HEK293 (cell line): ENCODE measurements at regions not wholly inside any gene's neighbourhood (a gene's known extent, or its start where the extent isn't known, plus 50 kb on each side); places are given as distances from the start of the nearest gene placed in this dataset.

Source experiments
- CTCF ChIA-PET: fragments of 350-600 bp; formaldehyde crosslinking; extraction: SDS; loops from one replicate; lab custom pipeline; 2021; ENCODE audit warnings: antibody characterized with exemption; lab: Yijun Ruan, JAX
- POLR2A ChIA-PET: fragments of 300-600 bp; formaldehyde crosslinking; extraction: SDS; loops from one replicate; lab custom pipeline; 2020; ENCODE audit warnings: antibody characterized with exemption, inconsistent platforms; lab: Yijun Ruan, JAX
- H3K27ac ChIP-seq: fragments of 200-500 bp; sonication (Bioruptor generic); 2 replicates; pipeline ENCODE4 v1.5.1; 2014; ENCODE audit warnings: low read depth, low read length, control low read depth, inconsistent platforms; ENCODE audit errors: extremely low read depth
- H3K36me3 ChIP-seq, 2 experiments: fragments of 200-500 bp in 1 of 2; sonication (Bioruptor generic) in 1 of 2; 1 replicate in 1 of 2; 2 replicates in 1 of 2; pipeline ENCODE4 v1.5.1; 2014 to 2017; ENCODE audit warnings: inconsistent platforms in 2 of 2, low read length in 2 of 2; ENCODE audit not compliant: control insufficient read depth in 2 of 2, insufficient read depth in 1 of 2
- H3K4me1 ChIP-seq: fragments of 200-500 bp; sonication (Bioruptor generic); 2 replicates; pipeline ENCODE4 v1.5.1; 2014; ENCODE audit warnings: mild to moderate bottlenecking, low read length, inconsistent platforms; ENCODE audit not compliant: control insufficient read depth, insufficient read depth
- H3K4me3 ChIP-seq: 2 replicates; pipeline ENCODE4 v1.5.1; 2011; ENCODE audit warnings: low read depth, mild to moderate bottlenecking, control low read depth, low read length, moderate library complexity
- H3K9me3 ChIP-seq: fragments of 200-500 bp; sonication (Bioruptor generic); 2 replicates; pipeline ENCODE4 v1.5.1; 2014; ENCODE audit warnings: low read depth, low read length, inconsistent platforms; ENCODE audit not compliant: control insufficient read depth, insufficient read depth
- BCL11B ChIP-seq: fragments of 450-650 bp; formaldehyde crosslinking; IDR thresholded peaks from 2 replicates; pipeline ENCODE4 v1.5.1; 2016; ENCODE audit warnings: low read depth, missing biosample characterization, missing genetic modification characterization
- MEIS1 ChIP-seq: sonication (generic); formaldehyde crosslinking; IDR thresholded peaks from 2 replicates; pipeline ENCODE4 v1.8.1; 2022; ENCODE audit warnings: missing genetic modification reagents, mild to moderate bottlenecking, borderline replicate concordance
- MYNN ChIP-seq: fragments of 450-650 bp; formaldehyde crosslinking; IDR thresholded peaks from 2 replicates; pipeline ENCODE4 v1.5.1; 2016; ENCODE audit warnings: missing biosample characterization, missing genetic modification characterization, borderline replicate concordance
- PBX3 ChIP-seq: sonication (generic); formaldehyde crosslinking; IDR thresholded peaks from 2 replicates; pipeline ENCODE4 v1.8.1; 2022; ENCODE audit warnings: mild to moderate bottlenecking, moderate library complexity, missing genetic modification reagents
- PRDM4 ChIP-seq: fragments of 450-650 bp; formaldehyde crosslinking; IDR thresholded peaks from 2 replicates; pipeline ENCODE4 v1.5.1; 2017; ENCODE audit warnings: missing biosample characterization, missing genetic modification characterization
- SCRT2 ChIP-seq: fragments of 450-650 bp; formaldehyde crosslinking; IDR thresholded peaks from 2 replicates; pipeline ENCODE4 v1.5.1; 2016; ENCODE audit warnings: missing biosample characterization, missing genetic modification characterization
- TCF7L2 ChIP-seq: IDR thresholded peaks from 2 replicates; pipeline ENCODE4 v1.6.1; 2011; ENCODE audit warnings: low read depth, mild to moderate bottlenecking, inconsistent platforms, low read length, moderate library complexity, borderline replicate concordance
- YY2 ChIP-seq: fragments of 450-650 bp; formaldehyde crosslinking; IDR thresholded peaks from 2 replicates; pipeline ENCODE4 v1.5.1; 2016; ENCODE audit warnings: missing biosample characterization, missing genetic modification characterization
- ZBTB20 ChIP-seq: fragments of 450-650 bp; formaldehyde crosslinking; IDR thresholded peaks from 2 replicates; pipeline ENCODE4 v1.5.1; 2016; ENCODE audit warnings: missing biosample characterization, missing genetic modification characterization
- ZBTB7A ChIP-seq: fragments of 450-650 bp; formaldehyde crosslinking; IDR thresholded peaks from 2 replicates; pipeline ENCODE4 v1.5.1; 2016; ENCODE audit warnings: low read depth, missing biosample characterization, missing genetic modification characterization
- ZEB2 ChIP-seq: fragments of 450-650 bp; formaldehyde crosslinking; IDR thresholded peaks from 2 replicates; pipeline ENCODE4 v1.5.1; 2016; ENCODE audit warnings: missing biosample characterization, missing genetic modification characterization
- ZNF155 ChIP-seq: fragments of 450-650 bp; formaldehyde crosslinking; IDR thresholded peaks from 2 replicates; pipeline ENCODE4 v1.5.1; 2016; ENCODE audit warnings: missing biosample characterization, missing genetic modification characterization
- ZNF223 ChIP-seq: fragments of 450-650 bp; formaldehyde crosslinking; IDR thresholded peaks from 2 replicates; pipeline ENCODE4 v1.5.1; 2016; ENCODE audit warnings: missing biosample characterization, missing genetic modification characterization
- ZNF248 ChIP-seq: fragments of 450-650 bp; formaldehyde crosslinking; IDR thresholded peaks from 2 replicates; pipeline ENCODE4 v1.5.1; 2017; ENCODE audit warnings: missing biosample characterization, missing genetic modification characterization
- ZNF266 ChIP-seq: fragments of 450-650 bp; formaldehyde crosslinking; IDR thresholded peaks from 2 replicates; pipeline ENCODE4 v1.5.1; 2016; ENCODE audit warnings: missing biosample characterization, missing genetic modification characterization, low read depth
- ZNF324 ChIP-seq: fragments of 450-650 bp; formaldehyde crosslinking; IDR thresholded peaks from 2 replicates; pipeline ENCODE4 v1.5.1; 2016; ENCODE audit warnings: missing biosample characterization, missing genetic modification characterization
- ZNF341 ChIP-seq: fragments of 450-650 bp; formaldehyde crosslinking; IDR thresholded peaks from 2 replicates; pipeline ENCODE4; 2016; ENCODE audit warnings: low read depth, missing biosample characterization, missing genetic modification characterization
- ZNF350 ChIP-seq: fragments of 450-650 bp; formaldehyde crosslinking; IDR thresholded peaks from 2 replicates; pipeline ENCODE4 v1.5.0; 2017; ENCODE audit warnings: missing biosample characterization, mild to moderate bottlenecking, missing genetic modification characterization
- ZNF391 ChIP-seq: fragments of 450-650 bp; formaldehyde crosslinking; IDR thresholded peaks from 2 replicates; pipeline ENCODE4 v1.5.1; 2016; ENCODE audit warnings: low read depth, missing biosample characterization, missing genetic modification characterization, borderline replicate concordance
- ZNF48 ChIP-seq: fragments of 450-650 bp; formaldehyde crosslinking; IDR thresholded peaks from 2 replicates; pipeline ENCODE4 v1.5.1; 2016; ENCODE audit warnings: missing biosample characterization, missing genetic modification characterization
- ZNF707 ChIP-seq: fragments of 450-650 bp; formaldehyde crosslinking; IDR thresholded peaks from 2 replicates; pipeline ENCODE4 v1.5.1; 2016; ENCODE audit warnings: missing biosample characterization, missing genetic modification characterization
- ZXDB ChIP-seq: fragments of 450-650 bp; formaldehyde crosslinking; IDR thresholded peaks from 2 replicates; pipeline ENCODE4 v1.5.1; 2016; ENCODE audit warnings: missing biosample characterization, missing genetic modification characterization
- TF ChIP-seq, protein P1 (sequence below): fragments of 450-650 bp; formaldehyde crosslinking; IDR thresholded peaks from 2 replicates; pipeline ENCODE4 v1.5.1; 2016; ENCODE audit warnings: missing biosample characterization, missing genetic modification characterization, borderline replicate concordance
- TF ChIP-seq, protein P2 (sequence below): fragments of 450-650 bp; formaldehyde crosslinking; IDR thresholded peaks from 2 replicates; pipeline ENCODE4 v1.5.1; 2016; ENCODE audit warnings: missing biosample characterization, missing genetic modification characterization, low read depth

- no peak for TF ChIP-seq ZNF341 (tag by site-specific recombination)
- TF ChIP-seq, all 188 proteins: peak for 0
These were observed 1159.8 kb upstream of the ADGRL2 start (continued) for GRCh38 chr1:80640978-80641377.

- H3K4me3 ChIP-seq: no peak overlapping the region
- POLR2A ChIA-PET: no interaction called here
These were observed 1160.8 kb upstream of the ADGRL2 start for GRCh38 chr1:80639777-80640533.

DNA sequence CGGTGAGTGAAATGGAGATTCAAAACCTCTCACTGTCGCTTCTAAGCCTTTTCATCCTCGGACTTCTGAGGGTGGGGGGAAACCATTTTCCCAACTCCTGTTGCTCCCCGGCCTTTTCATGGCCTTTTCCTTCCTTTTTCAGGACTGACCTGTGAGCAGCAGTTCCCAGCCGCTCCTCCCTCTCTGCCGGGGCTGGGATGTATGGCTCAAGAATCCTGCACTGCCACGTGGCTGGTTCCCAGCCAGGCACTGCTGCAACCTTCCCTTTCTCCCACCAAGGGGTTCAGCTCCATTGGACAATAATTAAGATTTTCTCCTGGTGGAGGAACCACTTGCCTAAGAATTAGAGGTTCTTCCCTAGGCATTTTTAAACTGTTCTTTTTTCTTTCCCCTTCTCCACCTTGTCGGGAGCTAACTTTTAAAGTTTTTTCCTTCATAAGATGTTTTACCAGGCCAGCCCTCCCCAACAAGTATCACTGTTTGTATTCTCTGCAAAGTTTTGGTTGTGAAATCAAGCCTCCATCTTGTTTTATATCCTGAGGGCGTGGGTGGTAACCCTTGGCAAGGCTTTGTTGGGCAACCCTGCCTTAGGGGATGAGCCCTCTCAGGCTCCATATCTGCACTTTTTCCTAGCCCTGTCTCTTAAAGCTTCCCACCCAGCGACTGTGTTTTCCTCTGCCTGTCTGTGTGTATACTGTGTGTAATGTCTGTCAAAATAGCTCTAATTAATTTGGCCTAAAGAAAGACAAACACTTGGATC, 1166.6 kb upstream of the ADGRL2 start:
- POLR2A ChIA-PET: no interaction called here
- CTCF ChIA-PET: interaction anchor here (1.0 kb wide), 1 partner anchor 8 kb away, joined by 3 read pairs; no protein-coding TSS in a partner anchor
- Histone ChIP-seq H3K4me3 (no peak overlapping the region), H3K9me3 (no peaks in the 10 kb centered on the region), H3K27ac (no peak overlapping the region), H3K36me3 (no peaks in the 10 kb centered on the region), H3K4me1 (no peaks in the 10 kb centered on the region)
- TF ChIP-seq, protein P1, sequence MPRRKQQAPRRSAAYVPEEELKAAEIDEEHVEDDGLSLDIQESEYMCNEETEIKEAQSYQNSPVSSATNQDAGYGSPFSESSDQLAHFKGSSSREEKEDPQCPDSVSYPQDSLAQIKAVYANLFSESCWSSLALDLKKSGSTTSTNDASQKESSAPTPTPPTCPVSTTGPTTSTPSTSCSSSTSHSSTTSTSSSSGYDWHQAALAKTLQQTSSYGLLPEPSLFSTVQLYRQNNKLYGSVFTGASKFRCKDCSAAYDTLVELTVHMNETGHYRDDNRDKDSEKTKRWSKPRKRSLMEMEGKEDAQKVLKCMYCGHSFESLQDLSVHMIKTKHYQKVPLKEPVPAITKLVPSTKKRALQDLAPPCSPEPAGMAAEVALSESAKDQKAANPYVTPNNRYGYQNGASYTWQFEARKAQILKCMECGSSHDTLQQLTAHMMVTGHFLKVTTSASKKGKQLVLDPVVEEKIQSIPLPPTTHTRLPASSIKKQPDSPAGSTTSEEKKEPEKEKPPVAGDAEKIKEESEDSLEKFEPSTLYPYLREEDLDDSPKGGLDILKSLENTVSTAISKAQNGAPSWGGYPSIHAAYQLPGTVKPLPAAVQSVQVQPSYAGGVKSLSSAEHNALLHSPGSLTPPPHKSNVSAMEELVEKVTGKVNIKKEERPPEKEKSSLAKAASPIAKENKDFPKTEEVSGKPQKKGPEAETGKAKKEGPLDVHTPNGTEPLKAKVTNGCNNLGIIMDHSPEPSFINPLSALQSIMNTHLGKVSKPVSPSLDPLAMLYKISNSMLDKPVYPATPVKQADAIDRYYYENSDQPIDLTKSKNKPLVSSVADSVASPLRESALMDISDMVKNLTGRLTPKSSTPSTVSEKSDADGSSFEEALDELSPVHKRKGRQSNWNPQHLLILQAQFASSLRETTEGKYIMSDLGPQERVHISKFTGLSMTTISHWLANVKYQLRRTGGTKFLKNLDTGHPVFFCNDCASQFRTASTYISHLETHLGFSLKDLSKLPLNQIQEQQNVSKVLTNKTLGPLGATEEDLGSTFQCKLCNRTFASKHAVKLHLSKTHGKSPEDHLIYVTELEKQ (tag by site-specific recombination): no peak
- no peak for TF ChIP-seq ZEB2
- no peak for TF ChIP-seq ZNF48
- no peak for TF ChIP-seq ZNF223 (tag by site-specific recombination)

More at GRCh38 chr1:80639777-80640533, 1160.8 kb upstream of the ADGRL2 start:
- TF ChIP-seq ZBTB20 (tag by site-specific recombination) (no peak), PRDM4 (tag by site-specific recombination) (no peak), ZNF324 (no peak), ZNF391 (tag by site-specific recombination) (no peak), PBX3 (no peak), BCL11B (tag by site-specific recombination) (no peak), SCRT2 (tag by site-specific recombination) (no peak), MEIS1 (CRISPR knock-in tag) (no peak), ZNF707 (tag by site-specific recombination) (no peak), ZNF350 (tag by site-specific recombination) (no peak), ZBTB7A (tag by site-specific recombination) (no peak), ZXDB (tag by site-specific recombination) (no peak), YY2 (no peak), ZNF155 (tag by site-specific recombination) (no peak), MYNN (tag by site-specific recombination) (no peak), ZNF248 (tag by site-specific recombination) (no peak), ZNF341 (tag by site-specific recombination) (no peak), TCF7L2 (no peak), ZNF266 (tag by site-specific recombination) (no peak)
- TF ChIP-seq, protein P2, sequence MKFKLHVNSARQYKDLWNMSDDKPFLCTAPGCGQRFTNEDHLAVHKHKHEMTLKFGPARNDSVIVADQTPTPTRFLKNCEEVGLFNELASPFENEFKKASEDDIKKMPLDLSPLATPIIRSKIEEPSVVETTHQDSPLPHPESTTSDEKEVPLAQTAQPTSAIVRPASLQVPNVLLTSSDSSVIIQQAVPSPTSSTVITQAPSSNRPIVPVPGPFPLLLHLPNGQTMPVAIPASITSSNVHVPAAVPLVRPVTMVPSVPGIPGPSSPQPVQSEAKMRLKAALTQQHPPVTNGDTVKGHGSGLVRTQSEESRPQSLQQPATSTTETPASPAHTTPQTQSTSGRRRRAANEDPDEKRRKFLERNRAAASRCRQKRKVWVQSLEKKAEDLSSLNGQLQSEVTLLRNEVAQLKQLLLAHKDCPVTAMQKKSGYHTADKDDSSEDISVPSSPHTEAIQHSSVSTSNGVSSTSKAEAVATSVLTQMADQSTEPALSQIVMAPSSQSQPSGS (tag by site-specific recombination): no peak
- CTCF ChIA-PET: no interaction called here
- no peaks in the 10 kb centered on the region for H3K9me3 ChIP-seq
- no peak overlapping the region for H3K27ac ChIP-seq
- H3K4me1 ChIP-seq: no peaks in the 10 kb centered on the region
- no peaks in the 10 kb centered on the region for H3K36me3 ChIP-seq
